Testis (tissue), 2 donors: ENCODE measurements at regions not wholly inside any gene's neighbourhood (a gene's known extent, or its start where the extent isn't known, plus 50 kb on each side); places are given as distances from the start of the nearest gene placed in this dataset.

Experiments used
- DNase-seq: peaks from one replicate; pipeline ENCODE4 v3.0.0-alpha.2; 2019
- H3K27ac ChIP-seq, 2 donors: fragments of 200-600 bp; sonication (generic); one replicate each; pipeline ENCODE4 v1.5.1; 2019
- H3K27me3 ChIP-seq: fragments of 200-600 bp; sonication (generic); one replicate; pipeline ENCODE4 v1.5.1; 2019
- H3K36me3 ChIP-seq: fragments of 200-600 bp; sonication (generic); one replicate; pipeline ENCODE4 v1.5.1; 2017; ENCODE audit warnings: low read depth; ENCODE audit errors: missing control alignments
- H3K4me1 ChIP-seq: fragments of 200-600 bp; sonication (generic); one replicate; pipeline ENCODE4 v1.5.1; 2019
- H3K4me3 ChIP-seq, 2 donors: fragments of 200-600 bp; sonication (generic); one replicate each; pipeline ENCODE4 v1.5.1; 2017 to 2019
- H3K9me3 ChIP-seq: fragments of 200-600 bp; sonication (generic); one replicate; pipeline ENCODE4 v1.5.1; 2017
- POLR2A ChIP-seq: fragments of 450-650 bp; IDR thresholded peaks from one replicate; pipeline ENCODE4 v1.6.1; 2017; ENCODE audit warnings: antibody characterized with exemption, mild to moderate bottlenecking, moderate library complexity
- WGBS, 2 donors: methylation state at CpG; one replicate each; pipeline ENCODE4 v1.1.5; 2018; 5-methylcytosine and 5-hydroxymethylcytosine counted together
- intact Hi-C: fragments of 100-400 bp; cut with DNase I; formaldehyde crosslinking; loops from one replicate; pipeline ENCODE4 v1.15.1; 2023; ENCODE audit warnings: low total_unique reads
- TF ChIP-seq, protein P1 (sequence below), 3 experiments: fragments of 450-650 bp in 2 of 3; fragments of 200-600 bp in 1 of 3; sonication (generic) in 1 of 3; IDR thresholded peaks; one replicate each; pipeline ENCODE4 v1.5.1; 2016 to 2019; ENCODE audit warnings: antibody characterized with exemption in 3 of 3, mild to moderate bottlenecking in 2 of 3, moderate library complexity in 1 of 3

DNA sequence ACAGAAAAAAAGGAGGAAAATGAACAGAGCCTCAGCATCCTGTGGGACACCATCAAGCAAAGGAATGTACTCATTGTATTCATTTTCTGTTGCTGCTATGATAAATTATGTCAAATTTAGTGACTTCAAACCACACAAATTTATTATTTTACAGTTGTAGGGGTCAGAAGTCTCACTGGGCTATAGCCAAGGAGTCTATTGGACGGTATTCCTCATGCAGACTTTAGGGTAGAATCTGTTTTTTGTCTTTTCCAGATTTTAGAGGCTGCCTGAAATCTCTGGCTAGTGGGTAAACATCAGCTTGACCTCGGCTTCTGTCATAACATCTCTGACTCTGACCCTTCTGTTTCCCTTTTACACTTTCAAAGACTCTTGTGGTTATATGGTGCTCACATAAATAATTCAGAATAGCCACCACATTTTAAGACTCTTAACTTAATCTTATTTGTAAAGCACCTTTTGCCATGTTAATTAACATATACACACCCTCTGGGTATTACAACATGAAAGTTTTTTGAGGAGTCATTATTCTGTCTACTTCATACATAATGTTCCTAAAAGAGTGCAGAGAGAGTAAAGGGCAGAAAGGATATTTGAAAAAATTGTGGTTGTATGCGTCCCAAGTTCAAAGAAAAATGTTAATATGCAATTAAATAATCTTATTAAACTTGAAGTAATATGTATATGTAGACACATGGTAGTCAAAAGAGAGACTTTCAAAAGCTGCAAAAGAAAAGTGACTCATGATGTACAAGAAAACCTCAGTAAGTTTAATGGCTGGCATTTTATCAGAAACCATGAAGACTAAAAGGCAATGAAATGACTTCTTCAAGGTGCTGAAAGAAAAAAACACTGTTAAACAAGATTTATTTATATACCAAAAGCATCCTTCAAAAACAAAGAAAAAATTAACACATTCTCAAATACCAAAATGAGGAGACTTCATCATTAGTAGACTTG is 70.8 kb upstream of the MEOX2 start:
- 59 to 66% methylated on average over 3 of the region's 3 CpGs for WGBS, 2 donors
- H3K4me1 ChIP-seq = no peaks in the 10 kb centered on the region
- H3K9me3 ChIP-seq = no peaks in the 10 kb centered on the region
- no peaks in the 10 kb centered on the region for H3K36me3 ChIP-seq
- TF ChIP-seq, protein P1, sequence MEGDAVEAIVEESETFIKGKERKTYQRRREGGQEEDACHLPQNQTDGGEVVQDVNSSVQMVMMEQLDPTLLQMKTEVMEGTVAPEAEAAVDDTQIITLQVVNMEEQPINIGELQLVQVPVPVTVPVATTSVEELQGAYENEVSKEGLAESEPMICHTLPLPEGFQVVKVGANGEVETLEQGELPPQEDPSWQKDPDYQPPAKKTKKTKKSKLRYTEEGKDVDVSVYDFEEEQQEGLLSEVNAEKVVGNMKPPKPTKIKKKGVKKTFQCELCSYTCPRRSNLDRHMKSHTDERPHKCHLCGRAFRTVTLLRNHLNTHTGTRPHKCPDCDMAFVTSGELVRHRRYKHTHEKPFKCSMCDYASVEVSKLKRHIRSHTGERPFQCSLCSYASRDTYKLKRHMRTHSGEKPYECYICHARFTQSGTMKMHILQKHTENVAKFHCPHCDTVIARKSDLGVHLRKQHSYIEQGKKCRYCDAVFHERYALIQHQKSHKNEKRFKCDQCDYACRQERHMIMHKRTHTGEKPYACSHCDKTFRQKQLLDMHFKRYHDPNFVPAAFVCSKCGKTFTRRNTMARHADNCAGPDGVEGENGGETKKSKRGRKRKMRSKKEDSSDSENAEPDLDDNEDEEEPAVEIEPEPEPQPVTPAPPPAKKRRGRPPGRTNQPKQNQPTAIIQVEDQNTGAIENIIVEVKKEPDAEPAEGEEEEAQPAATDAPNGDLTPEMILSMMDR (IDR thresholded peaks at IDR 0.05) = no peak
- TF ChIP-seq POLR2A = no peak
- no peak overlapping the region for H3K4me3 ChIP-seq
- H3K27ac ChIP-seq = no peak overlapping the region
- no peak for DNase-seq
- intact Hi-C loops = no loop called here
- H3K27me3 ChIP-seq = no peaks in the 10 kb centered on the region

DNA sequence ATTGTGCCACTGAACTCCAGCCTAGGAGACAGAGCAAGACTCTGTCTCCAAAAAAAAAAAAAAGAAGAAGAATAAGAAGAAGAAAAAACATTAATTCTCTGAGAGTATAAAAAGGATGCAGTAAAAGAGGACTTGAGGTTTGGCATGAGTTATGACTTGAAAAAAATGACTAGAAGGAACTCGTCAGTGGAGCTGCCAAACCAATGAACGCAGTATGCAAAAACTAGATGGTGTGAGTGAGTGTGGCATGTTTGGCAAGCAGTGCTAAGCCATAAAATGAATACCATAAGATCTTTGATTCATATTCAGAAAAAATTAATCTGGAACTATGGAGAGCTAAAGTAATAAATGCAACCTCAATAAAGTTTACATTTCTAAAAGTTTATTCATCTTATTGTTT is 68.6 kb upstream of the MEOX2 start:
- Histone ChIP-seq H3K36me3 (no peaks in the 10 kb centered on the region), H3K27me3 (no peaks in the 10 kb centered on the region), H3K27ac (no peak overlapping the region), H3K4me3 (no peak overlapping the region), H3K9me3 (no peaks in the 10 kb centered on the region), H3K4me1 (peaks cover 4% of the 10 kb centered on the region)
- 90 to 94% methylated on average over 2 of the region's 2 CpGs for WGBS, 2 donors
- TF ChIP-seq, protein P1 (IDR thresholded peaks at IDR 0.05) = no peak
- TF ChIP-seq POLR2A = no peak
- no peak for DNase-seq
- intact Hi-C loops = no loop called here

DNA sequence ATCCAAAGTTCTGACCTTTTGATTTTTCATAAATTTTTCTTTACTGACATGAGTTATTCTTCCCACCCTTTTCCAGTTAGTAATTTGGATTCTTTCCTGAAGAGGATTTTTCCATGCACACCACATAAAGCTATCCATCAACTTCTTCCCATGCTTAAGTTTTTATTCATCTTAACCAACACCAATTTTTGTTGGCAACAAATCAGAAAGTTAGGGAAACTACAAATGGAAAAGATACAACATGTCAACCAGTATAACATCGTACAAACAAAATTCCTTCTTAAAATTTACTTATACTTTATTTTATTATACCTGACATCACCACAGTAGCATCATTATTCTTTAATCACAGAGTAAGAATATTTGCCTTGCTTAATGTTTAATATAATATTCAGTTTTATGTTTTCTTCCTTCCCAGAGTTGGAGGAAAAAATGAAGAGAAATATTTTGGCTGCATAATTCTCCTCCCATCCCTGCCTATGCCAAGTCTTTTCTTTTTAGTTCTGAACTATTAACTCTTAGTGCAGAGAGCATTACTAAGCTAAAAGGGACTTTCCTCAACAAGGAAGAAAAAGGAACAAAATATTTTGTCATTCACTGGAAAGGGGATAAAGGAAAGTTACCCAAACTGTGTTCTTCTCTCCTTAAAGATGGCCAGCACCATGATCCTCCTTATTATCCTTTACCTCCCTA is 67.5 kb upstream of the MEOX2 start:
- no peaks in the 10 kb centered on the region for H3K36me3 ChIP-seq
- H3K4me1 ChIP-seq = peaks cover 4% of the 10 kb centered on the region
- TF ChIP-seq, protein P1 (IDR thresholded peaks at IDR 0.05) = no peak
- no peak for TF ChIP-seq POLR2A
- WGBS, 2 donors = 55 to 60% methylated on average over 1 of the region's 1 CpG
- H3K4me3 ChIP-seq = no peak overlapping the region
- intact Hi-C loops = no loop called here
- no peaks in the 10 kb centered on the region for H3K27me3 ChIP-seq
- H3K27ac ChIP-seq = no peak overlapping the region
- H3K9me3 ChIP-seq = no peaks in the 10 kb centered on the region
- no peak for DNase-seq

DNA sequence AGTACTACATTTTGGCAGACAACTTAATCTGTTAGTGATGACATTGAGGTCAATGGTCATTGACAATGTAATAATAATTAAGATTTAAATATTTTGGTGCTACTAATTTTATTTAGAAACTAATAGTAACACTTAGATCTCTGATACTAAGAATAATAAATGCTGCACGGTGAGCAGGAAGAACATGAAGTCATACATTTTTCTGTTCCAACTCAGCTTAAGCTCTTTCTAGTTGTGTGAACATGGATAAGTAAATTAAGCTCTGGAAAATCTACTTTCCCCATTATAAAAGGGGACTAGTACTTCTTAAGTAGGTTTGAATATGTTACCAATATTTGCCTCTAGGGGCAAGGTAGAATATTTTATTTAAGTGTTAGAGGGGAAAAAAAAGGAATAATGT is 65.9 kb upstream of the MEOX2 start:
- no peak for DNase-seq
- H3K4me3 ChIP-seq = no peak overlapping the region
- H3K9me3 ChIP-seq = no peaks in the 10 kb centered on the region
- peak overlapping the region in 1 of 2 donors; percentile 35 for H3K27ac ChIP-seq
- no peak for TF ChIP-seq POLR2A
- TF ChIP-seq, protein P1 (IDR thresholded peaks at IDR 0.05) = no peak
- WGBS, 2 donors = 37 to 41% methylated on average over 1 of the region's 1 CpG
- no peaks in the 10 kb centered on the region for H3K27me3 ChIP-seq
- no peaks in the 10 kb centered on the region for H3K36me3 ChIP-seq
- intact Hi-C loops = no loop called here
- peaks cover 5% of the 10 kb centered on the region for H3K4me1 ChIP-seq
